HG02610 (cell line): ENCODE measurements at regions not wholly inside any gene's neighbourhood (a gene's known extent, or its start where the extent isn't known, plus 50 kb on each side); places are given as distances from the start of the nearest gene placed in this dataset.
A peak's percentile ranks its signal among the peaks of the same experiment; 100 is the strongest.

Source experiments
- ATAC-seq: cut with Tn5 transposase; IDR thresholded peaks from one replicate; pipeline ENCODE4 v1.9.1; 2021; ENCODE audit warnings: mild to moderate bottlenecking, moderate library complexity; ENCODE audit not compliant: unreplicated experiment

DNA sequence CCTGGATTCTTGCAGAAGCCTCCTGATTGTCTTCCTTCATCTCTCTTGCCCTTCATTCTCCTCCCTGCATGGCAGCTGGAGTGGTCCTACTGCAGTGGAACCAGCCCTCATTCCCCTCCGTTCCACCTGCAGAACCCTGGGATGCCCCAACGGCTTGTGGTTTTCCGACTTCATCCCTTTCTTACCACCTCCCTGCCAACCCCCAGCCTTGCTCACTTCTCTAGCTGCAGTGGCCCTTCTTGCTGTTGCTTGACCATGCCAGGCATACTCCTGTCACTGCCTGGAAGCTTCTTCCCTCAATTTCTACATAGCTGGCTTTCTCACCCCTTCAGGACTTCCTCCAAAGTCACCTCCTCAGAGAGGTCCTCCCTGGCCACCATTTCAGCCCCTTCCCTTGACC, 123.3 kb downstream of the BEGAIN start:
- no peak for ATAC-seq

DNA sequence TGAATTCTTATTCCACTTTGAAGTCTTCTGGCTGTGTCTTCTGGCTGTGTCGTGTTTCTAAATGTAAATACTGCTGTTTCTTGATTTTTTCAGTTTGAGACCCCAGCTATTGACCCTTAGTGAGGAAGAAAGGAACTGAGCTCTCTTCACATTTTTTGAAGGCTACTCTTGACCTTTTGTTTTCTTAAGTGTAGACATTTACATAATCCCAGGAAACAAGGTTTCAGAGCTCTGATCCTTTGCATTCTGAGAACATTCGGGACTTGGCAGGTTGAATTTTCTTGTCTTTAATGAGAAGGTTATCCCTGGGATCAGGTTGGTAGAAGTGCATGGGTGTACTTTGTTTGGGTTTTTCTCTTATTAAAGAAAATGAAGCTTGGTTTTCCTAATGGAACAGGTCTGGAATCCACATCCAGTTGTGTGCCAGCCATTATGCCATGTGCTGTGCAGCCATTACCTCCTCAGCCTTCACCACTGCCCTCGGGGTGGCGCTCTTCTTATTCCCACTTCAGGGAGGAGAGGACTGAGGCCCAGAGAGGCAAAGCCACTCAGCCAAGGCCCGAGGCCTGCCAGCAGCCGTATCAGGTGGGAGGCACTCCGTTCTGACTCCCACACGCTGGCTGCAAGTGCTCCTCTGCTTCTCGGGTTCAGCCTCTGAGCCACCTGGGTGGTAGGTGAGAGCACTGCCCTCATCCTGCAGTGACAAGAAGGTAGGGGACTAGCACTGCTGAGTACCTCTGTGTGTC, 120.9 kb downstream of the BEGAIN start:
- ATAC-seq, result no peak

DNA sequence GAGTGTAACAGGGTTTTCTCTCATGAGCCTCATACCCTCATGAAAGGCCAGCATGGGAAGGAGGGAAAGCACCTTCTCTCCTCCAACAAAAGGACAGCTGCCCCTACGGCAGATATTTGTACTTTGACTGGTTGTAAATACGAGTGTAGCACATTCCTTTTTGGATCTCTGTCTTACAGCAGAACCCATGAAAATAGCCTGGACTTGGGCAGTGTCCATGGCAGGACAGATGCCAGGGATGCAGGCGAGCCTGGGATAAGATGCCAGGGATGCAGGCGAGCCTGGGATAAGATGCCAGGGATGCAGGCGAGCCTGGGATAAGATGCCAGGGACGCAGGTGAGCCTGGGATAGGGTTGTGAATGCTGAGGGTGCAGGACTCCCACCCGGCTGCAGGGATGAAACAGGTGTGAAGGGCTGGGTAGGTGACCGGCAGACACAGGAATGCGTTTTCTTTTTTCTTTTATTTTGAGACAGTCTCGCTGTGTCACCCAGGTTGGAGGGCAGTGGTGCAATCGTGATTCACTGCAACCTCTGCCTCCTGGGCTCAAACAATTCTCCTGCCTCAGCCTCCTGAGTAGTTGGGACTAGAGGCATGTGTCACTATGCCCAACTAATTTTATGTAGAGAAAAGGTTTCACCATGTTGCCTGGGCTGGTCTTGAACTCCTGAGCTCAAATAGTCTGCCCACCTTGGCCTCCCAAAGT, 120.0 kb downstream of the BEGAIN start:
- ATAC-seq, result no peak

DNA sequence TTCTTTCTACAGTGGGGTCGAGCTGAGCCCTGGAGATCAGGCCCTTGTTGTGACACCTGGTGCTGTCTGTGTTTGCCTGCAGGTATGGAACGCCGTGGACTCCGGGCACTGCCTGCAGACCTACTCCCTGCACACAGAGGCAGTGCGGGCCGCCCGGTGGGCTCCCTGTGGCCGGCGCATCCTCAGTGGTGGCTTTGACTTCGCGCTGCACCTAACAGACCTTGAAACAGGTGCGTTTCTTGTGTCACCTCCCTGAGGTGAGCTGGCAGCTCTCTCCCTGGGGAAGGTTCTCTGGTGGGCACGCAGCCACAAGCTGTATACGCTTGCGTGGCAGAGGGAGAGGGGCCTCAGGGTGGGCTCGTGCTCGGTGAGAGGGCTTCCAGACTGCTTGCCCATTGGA, 119.3 kb downstream of the BEGAIN start:
- ATAC-seq, result no peak

DNA sequence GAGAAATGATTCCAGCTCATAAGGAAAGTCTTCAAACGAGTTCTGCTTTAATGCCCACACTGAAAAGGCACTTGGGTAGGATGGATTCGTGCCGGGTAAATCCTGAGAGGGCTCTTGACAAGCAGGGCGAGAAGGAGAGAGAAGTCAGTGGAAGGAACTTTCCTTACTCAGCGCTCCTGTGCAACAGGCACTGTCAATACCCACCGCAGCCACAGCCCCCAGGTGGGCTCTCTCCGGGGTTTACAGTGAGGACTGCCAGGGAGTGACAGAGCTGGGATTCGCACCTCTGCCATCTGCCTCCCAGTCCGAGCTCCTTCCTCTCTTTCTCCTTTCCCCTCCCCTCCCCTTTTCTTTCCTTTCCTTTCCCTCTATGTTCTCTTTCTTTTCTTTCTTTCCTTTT, 118.7 kb downstream of the BEGAIN start:
- no peak for ATAC-seq

DNA sequence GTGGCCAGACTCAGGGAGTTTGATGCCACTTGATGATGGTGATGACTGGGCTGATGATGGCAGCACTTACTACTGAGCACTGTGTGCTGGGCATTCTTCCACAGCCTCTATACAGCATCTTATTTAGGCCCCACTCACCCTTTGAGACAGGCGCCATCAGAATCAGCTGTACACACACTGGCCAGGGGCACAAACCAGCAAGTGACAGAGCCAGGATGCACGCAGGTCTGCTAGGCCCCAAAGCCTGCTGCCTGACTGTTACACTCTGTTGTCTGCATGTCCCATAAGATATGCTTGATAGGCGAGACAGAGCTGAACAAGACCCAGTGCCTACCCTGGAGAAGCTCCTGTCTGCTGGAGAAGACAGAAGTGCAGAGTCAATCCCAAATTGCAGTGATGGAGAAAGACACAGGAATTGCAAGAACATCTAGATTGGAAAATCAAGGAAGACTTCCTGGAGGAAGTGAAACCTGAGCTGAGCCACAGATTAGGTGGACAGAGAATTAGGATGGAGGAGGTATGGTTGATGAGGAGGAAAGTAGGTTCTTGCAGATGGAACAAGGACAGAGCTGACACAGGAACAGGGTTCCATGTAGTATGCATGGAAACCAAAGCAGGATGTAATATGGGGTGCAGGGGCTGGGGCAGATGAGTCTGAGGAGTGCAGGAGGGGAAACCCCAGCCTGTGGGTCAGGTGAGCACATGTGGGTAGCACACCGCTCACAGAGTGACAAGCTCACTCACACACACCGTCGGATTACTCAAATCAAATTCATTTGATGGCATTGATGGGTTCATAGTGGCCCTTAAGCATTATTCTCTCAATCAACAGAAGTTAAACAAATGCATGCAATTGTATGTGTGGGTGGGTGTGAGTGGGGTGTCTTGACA, 117.3 kb downstream of the BEGAIN start:
- ATAC-seq, result no peak

DNA sequence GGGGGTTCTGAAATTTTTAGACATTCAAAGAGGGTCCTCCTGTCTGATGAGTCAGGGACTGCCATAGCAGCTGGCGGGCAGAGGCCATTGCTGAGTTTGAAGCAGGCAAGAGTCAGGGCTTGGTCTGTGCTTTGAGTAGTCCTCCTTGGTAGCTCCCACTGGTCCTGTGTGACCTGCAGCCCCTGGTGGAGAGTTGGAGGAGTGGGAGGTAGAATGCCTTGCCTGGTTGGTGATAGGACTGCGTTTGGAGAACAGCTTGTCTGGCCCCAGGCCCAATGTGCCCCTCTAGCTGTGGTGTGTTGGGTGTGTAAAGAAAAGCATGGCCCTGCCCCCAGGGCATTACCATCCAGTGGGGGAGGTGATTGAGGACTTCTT, 116.7 kb downstream of the BEGAIN start:
- ATAC-seq, result no peak

DNA sequence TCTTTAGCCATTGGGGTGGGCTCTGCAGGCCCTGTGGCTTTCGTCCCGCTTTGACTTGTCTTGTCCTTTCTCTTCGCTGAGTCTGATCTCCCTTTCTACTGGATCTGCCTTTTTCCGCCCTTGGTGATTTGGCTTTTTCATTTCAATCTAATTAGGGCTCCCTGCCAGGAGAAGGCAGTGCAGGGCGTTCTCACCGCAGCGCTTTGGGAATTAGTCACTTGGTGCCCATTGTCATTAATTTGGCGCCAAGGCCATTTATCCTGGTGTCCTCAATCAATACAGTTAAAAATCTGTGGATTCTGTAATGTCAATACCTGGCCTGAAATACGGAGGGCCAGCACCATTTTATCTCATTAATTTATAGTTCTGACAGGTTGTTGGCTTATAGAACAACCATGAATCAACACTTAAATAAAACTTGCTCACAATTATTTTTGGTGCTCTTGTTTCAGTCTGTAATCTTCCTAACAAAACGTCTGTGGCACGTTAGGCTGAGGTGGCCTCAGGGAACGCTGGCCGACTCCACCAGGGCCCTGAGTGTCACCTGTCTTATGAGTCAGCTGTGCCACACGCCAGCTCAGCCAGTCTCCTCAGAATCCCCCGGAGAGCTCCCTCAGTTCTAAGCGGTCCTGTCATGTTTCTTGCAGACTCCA, 115.7 kb downstream of the BEGAIN start:
- ATAC-seq, result no peak

DNA sequence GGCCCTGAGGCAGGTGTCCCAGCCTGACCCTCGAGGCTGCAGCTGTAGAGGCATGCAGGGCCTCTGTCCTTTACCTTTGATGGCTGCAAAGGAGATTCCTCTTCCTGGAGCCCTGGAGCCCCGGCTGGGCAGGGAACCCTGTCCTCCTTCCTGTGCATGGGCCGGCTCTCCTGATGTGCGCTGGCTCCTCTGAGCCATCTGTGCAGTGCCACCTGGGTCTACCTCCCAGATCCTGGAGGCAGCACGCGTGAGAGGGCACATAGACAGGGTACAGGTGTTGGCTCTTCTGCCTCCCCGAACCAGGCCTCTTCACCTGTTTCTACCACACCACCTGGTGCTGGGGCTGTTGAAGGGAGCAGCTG, 115.1 kb downstream of the BEGAIN start:
- ATAC-seq, result no peak

DNA sequence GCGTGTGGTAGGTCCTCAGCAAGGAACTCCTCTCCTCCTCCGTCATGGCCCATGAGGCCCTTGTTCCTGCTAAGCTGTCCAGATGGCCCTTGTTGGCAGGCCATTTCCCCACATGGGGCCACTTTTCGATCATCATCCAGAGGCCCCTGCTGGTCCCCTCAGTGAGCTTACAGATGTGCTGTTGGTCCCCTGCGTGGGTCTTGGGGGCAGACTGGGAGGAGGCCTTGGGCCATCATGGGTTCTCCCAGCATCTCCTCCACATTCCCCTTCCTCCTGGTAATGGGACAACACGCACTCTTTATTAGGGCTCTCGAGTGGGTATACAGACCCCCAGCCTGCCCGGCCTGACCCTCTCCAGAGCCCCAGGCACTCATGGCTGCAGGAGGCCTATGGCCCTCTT, 114.7 kb downstream of the BEGAIN start:
- ATAC-seq, result no peak

DNA sequence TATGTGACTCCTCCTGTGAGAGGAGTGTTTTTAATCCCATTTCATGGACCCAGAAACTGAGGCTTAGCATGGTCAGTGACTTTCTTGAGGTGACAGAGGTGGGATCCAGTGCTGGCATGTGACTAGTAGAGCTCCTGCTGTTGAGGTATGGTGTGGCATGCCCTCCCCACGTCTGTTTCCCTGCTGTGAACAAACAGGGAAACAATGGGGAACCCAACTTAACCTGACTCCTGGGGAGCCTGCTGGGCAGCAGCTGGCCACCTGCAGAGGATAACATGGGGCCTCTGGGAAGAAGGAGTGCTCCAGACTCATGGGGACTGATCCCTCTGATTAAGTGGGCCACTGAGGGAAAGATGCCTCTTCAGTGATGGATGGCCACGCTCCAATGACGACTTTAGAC, 114.0 kb downstream of the BEGAIN start:
- ATAC-seq, result no peak

DNA sequence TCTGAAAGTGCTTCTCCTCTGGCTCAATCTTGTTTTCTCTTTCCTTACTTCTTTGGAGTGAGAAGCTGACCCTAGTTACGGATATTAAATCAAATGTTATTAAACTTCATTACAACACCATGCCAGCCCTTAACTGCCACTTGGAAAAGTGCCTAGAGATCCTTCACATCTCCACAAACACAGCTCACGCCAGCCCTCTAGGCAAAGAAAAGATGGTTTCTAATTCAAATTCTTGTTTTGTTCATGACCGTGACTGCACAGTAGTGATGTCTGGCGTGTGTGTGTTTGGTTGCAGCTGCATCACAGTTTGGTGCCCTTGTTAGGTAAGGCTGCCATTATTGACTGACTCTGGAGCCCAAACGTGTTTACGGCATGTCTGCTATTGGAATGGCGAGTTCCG, 113.0 kb downstream of the BEGAIN start:
- no peak for ATAC-seq

DNA sequence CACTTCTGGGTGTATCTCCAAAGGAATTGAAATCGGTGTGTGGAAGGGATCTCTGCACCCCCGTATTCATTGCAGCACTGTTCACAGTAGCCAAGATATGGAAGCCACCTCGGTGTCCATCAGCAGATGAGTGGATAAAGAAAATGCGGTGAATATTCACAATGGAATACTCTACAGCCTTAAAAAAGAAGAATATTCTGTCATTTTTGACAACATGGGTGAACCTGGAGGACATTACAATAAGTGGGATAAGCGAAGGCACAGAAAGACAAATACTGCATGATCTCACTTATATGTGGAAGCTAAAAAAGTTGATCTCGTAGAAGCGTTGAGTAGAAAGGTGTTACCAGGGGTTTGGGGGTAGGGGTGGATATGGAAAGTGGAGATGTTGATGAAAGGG, 111.9 kb downstream of the BEGAIN start:
- ATAC-seq, result no peak

DNA sequence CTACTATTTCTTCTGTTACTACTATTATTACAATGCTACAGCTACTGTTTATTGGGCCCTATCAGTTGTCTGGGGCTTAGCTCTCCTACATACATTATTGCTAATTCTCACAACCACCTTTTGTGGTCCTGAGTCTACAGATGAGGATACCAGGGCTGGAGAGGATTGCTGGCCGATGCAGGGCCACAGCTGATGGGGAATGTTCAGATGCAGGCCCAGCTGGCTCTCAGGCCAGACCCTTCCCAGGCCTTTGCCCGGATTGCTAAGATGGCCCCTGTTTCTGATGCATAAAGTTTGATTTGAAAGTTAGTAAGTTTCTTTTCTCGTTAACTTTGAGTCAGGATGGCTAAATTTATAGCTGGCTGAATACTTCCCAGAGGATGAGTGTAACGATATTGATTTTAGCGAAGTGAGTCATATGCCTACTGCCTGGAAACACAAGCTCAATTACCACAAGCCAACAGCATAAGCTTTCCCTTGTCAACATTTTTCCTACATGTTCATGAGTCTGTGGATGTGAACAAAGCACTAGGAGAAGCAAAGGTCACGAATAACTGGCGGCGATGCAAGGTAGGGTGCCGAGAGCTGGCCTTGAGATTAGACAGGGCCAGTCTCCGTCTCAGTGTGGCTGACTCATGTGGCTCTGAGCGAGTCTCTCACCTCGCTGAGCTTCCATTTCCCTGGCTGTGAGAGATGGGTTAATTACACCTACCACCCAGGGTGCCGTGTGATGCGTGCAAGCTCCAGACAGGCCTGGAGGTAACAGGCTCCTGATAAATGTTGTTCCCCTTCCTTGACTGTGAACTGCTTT, 111.0 kb downstream of the BEGAIN start:
- no peak for ATAC-seq

DNA sequence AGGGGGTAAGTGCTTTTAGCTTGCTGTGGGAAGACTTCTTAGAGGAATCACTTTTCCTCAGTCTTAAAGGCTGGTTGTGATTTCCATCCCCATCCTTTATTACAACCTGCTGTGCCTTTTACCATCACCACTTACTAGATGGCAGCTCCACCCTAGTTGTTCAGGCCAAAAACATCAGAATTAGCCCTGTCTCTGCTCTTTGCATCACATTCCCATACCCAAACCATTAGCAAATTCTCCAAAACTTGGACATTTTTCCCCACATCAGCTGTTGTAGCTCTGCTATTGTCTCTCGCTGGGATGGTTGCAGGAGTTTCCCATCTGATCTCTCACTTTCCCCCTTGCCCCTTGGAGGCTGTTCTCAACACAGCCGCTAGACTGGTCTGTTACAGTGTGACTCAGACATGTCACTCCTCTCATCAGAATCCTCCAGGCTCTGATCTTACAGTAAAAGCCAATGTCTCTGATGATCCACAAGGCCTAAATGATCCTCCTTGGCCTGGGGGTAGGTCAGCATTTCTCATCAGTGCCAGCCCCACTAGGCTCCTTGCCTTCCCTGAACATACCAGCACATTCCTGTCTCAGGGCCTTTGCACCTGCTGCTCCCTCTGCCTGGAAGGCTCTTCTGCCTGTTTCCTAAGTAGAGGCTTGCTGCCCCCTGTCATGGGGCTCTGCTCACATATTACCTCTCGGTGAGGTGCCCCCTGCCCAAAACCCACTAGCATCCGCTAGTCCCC, 102.5 kb downstream of the BEGAIN start:
- ATAC-seq, result no peak

DNA sequence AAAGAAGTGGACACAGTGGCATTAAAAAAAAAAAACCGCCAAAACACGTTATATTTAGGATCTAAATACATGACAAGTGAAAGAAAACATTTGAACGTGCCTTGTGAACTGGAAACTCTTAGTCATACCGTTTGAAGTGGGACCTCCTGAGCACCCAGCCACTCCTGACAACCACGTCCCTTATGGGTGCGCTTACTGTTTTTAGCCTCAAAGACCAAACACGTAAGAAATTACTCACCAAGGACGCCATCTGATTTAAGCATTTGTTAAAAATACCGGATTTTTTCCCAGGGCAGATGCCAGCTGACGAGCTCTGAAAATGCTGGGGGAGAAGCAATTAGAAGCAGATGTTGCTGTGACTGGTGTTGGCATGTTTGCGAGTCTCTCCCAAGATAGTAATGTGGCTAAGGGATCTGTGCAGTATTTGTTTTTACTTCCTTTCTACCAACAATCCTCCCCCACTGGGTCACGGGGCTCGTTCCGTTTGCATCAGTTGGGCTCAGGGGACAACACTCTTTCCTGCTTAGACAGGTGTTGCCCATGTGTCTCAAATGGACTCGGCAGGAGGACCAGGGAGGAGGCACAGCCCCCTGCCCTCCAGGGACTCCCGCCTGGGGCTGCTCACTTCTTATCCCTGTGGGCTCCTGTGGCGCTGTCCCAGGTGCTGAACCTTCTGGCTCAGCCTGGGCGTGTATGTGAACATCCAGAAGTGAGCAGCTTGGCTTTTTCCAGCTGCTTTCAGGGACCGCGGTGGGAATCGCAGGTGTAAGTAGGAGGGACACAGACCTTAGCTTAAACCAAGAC, 101.0 kb downstream of the BEGAIN start:
- peak; percentile 79 for ATAC-seq
